ENCODE measurements at regions not wholly inside any gene's neighbourhood (a gene's known extent, or its start where the extent isn't known, plus 50 kb on each side); places are given as distances from the start of the nearest gene placed in this dataset.

DNA sequence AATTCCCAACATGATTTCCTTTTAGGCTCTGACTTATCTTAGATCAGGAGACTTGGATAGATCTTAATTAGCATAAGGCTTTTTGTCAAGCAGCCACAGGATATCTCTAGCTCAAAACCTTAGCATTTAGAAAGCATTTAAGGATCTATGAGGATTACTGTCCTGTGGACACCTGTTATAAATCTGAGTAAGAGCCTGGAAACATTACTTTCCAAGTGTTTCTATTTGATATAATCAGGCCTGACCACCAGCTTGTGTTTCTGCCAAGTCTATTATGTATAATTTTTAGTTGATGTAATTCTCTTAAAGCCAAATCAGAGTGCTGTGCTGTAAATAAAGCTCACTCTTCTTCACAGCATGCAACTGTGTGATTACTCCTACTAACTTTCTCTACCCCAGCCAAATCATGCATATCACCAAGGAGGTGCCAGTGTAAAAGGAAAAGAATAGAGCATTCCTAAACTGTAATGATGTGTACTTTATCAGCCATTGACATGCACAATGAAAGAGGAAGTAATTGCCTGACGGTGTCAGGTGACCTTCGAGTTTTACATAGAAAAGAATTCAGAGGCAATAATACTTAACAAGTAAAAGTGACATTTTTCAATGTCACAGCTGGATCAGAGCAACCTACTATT lies 309.9 kb upstream of the PRMT6 start:
- TF ChIP-seq, protein P1, sequence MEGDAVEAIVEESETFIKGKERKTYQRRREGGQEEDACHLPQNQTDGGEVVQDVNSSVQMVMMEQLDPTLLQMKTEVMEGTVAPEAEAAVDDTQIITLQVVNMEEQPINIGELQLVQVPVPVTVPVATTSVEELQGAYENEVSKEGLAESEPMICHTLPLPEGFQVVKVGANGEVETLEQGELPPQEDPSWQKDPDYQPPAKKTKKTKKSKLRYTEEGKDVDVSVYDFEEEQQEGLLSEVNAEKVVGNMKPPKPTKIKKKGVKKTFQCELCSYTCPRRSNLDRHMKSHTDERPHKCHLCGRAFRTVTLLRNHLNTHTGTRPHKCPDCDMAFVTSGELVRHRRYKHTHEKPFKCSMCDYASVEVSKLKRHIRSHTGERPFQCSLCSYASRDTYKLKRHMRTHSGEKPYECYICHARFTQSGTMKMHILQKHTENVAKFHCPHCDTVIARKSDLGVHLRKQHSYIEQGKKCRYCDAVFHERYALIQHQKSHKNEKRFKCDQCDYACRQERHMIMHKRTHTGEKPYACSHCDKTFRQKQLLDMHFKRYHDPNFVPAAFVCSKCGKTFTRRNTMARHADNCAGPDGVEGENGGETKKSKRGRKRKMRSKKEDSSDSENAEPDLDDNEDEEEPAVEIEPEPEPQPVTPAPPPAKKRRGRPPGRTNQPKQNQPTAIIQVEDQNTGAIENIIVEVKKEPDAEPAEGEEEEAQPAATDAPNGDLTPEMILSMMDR (IDR thresholded peaks at IDR 0.05; ENCODE audit: low read depth, low read length), result no peak
- no peak overlapping the region for H3K4me3 ChIP-seq (ENCODE audit: low read depth, low read length)

DNA sequence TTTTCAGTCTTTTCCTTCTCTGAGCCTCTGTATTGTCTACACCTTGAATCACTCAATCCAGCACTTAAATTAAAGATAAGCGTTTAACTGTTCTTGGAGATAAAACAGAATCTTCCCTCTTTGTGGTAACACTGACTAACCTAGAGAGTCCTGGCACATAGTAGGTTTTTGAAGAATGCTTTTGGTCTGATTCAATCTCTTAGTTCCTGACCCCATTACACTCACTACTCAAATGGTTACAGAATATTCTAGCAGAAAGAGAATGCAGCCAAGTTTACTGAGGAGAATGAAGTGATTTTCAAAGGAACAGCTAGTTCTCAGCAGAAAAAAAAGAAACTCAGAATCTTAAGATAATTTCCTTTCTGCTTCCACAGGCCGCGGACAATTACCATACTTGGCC lies 309.2 kb upstream of the PRMT6 start:
- TF ChIP-seq, protein P1 (IDR thresholded peaks at IDR 0.05; ENCODE audit: low read depth, low read length), result no peak
- H3K4me3 ChIP-seq (ENCODE audit: low read depth, low read length), result no peak overlapping the region

DNA sequence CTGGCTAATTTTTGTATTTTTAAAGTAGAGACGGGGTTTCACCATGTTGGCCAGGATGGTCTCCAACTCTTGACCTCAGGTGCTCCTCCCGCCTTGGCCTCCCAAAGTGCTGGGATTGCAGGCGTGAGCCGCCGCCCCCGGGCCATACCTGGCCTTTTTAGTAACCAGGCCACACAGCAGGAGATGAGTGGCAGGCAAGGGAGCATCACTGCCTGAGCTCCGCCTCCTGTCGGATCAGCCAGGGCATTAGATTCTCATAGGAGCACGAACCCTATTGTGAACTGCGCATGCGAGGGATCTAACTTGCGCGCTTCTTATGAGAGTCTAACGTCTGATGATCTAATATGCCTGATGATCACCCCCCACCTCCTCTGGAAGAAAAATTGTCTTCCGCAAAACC lies 308.7 kb upstream of the PRMT6 start:
- no peak overlapping the region for H3K4me3 ChIP-seq (ENCODE audit: low read depth, low read length)
- TF ChIP-seq, protein P1 (IDR thresholded peaks at IDR 0.05; ENCODE audit: low read depth, low read length), result no peak

DNA sequence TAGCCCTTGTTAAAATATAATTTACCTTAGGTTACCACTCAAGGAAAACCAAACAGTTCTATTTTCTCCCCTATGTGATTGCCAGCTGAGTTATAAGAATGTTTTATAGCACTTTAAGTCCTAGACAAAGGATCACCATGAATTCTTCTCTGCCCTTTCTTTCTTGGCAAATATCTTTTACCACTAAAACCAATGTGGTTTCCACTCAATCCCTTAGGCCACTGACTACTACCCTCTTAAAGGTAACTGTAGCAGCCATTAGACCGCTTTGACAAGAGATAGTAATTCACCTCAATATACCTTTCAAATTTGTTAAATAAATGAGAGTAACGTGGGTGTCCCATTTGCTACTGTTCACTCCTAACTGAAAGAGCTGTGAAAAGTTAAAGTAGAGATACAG lies 307.9 kb upstream of the PRMT6 start:
- H3K4me3 ChIP-seq (ENCODE audit: low read depth, low read length), result no peak overlapping the region
- TF ChIP-seq, protein P1 (IDR thresholded peaks at IDR 0.05; ENCODE audit: low read depth, low read length), result no peak

DNA sequence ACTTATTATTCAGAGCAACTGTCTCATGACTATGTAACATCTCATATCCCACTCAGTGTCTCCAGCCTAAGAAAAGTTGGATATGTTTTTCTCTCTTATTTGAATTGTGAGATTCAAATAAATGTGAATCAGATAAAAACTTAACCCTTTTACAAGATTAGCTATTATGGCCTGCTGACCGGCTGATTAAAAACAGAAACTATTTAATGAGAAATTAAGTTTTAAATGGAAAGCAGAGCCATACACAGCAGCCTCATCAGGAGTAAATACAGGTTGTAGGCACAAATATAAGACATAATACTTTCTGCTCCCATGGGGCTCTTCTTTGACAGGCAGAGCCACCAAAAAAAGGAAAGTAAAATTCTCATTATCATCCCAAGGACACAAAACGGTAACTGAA lies 307.0 kb upstream of the PRMT6 start:
- TF ChIP-seq, protein P1 (IDR thresholded peaks at IDR 0.05; ENCODE audit: low read depth, low read length), result no peak
- no peak overlapping the region for H3K4me3 ChIP-seq (ENCODE audit: low read depth, low read length)

DNA sequence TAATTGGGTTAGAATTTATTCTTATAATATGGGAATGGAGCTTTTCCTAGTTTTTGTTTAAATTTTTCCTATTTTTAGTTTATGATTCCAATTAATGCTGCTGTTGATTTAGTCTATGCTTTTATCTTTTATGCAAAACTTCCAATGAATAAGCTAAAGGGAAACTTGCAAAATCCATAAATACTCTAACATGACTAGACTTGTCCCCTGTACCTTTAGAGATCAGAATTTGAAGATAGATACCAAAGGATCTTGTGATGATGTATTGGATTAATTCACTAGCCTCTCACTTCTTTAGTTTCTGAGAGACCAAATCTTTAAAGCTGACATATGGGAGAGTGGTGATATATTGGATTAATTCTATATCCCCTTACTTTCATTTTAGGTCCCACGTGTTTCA lies 306.6 kb upstream of the PRMT6 start:
- TF ChIP-seq, protein P1 (IDR thresholded peaks at IDR 0.05; ENCODE audit: low read depth, low read length), result no peak
- H3K4me3 ChIP-seq (ENCODE audit: low read depth, low read length), result no peak overlapping the region

DNA sequence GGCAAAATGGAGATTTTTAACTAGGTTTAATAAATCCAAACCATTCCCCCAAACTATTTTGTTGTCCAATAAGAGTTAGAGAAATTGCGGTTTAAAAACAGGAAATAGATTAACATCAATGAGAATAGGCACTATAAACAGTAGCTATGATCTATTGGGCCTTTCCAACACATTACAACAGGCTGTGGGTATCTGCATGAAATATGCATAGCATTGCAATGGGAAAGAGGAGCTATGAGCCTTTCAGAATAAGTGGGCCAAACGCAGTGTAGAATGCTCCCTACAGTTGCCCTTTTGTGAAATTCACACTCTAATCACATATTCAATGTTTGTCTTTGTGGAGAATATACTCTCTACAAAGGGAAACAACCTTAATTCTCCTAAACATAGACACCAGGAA lies 305.5 kb upstream of the PRMT6 start:
- H3K4me3 ChIP-seq (ENCODE audit: low read depth, low read length), result no peak overlapping the region
- TF ChIP-seq, protein P1 (IDR thresholded peaks at IDR 0.05; ENCODE audit: low read depth, low read length), result no peak
